NB4 (cell line): ENCODE measurements at regions not wholly inside any gene's neighbourhood (a gene's known extent, or its start where the extent isn't known, plus 50 kb on each side); places are given as distances from the start of the nearest gene placed in this dataset.

Experiments used
- POLR2A ChIP-seq: IDR thresholded peaks from 2 replicates; pipeline ENCODE4 v1.6.1; 2011; ENCODE audit warnings: mild to moderate bottlenecking; ENCODE audit not compliant: insufficient read length; ENCODE audit errors: extremely low read depth
- TF ChIP-seq, protein P1 (sequence below): IDR thresholded peaks from one replicate; pipeline ENCODE4 v1.5.1; 2012; ENCODE audit warnings: low read depth, low read length

DNA sequence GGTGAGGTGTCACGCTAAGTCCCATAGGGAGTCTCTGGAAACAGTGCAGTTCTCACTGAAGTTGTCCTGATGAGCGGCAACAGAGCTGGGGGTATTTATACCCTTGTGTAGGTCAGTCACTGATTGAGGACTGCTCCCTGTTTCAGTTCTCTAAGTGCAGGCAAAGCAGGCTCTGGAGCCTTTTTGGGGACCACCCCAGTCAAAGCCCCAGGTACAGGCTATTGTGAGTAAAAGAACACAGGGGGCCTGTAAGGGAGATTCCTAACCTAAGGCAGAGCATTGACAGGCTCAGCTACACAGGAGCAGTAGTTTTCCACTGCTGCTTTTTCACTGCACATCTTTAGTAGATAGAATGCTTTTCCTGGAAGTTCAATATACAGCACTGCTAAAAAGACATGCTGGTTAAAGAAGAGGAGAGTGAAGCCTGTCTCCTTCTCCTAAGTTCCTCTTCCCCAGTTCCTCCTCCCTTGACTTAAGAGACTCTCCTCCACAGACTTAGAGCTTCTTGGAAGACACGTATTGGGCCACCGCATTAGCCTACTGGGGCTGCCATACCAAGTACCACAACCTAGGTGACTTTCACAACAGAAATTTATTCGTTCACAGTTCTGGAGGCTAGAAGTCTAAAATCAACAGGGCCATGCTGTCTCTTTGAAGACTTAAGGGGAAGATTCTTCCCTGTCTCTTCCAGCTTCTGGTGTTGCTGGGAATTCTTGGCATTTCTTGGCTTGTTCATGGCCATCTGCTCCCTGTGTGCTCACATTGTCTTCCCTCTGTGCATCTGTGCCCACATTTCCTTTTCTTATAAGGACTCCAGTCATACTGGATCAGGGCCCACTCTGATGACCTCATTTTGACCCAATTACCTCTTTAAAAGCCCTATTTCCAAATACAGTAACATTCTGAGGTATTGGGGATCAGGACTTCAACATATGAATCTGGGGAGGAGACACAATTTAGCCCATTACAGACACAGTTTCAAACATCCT is 221.0 kb downstream of the ESM1 start:
- no peak for TF ChIP-seq POLR2A
- TF ChIP-seq, protein P1, sequence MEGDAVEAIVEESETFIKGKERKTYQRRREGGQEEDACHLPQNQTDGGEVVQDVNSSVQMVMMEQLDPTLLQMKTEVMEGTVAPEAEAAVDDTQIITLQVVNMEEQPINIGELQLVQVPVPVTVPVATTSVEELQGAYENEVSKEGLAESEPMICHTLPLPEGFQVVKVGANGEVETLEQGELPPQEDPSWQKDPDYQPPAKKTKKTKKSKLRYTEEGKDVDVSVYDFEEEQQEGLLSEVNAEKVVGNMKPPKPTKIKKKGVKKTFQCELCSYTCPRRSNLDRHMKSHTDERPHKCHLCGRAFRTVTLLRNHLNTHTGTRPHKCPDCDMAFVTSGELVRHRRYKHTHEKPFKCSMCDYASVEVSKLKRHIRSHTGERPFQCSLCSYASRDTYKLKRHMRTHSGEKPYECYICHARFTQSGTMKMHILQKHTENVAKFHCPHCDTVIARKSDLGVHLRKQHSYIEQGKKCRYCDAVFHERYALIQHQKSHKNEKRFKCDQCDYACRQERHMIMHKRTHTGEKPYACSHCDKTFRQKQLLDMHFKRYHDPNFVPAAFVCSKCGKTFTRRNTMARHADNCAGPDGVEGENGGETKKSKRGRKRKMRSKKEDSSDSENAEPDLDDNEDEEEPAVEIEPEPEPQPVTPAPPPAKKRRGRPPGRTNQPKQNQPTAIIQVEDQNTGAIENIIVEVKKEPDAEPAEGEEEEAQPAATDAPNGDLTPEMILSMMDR: no peak
